SK-N-SH (cell line): ENCODE measurements at regions not wholly inside any gene's neighbourhood (a gene's known extent, or its start where the extent isn't known, plus 50 kb on each side); places are given as distances from the start of the nearest gene placed in this dataset.

Experiments used
- CTCF ChIA-PET: fragments of 300-600, 350-600 bp; formaldehyde crosslinking; extraction: SDS; loops from one replicate; lab custom pipeline; 2021; lab: Yijun Ruan, JAX
- POLR2A ChIA-PET: fragments of 350-600 bp; sonication (Branson Sonifier 250); formaldehyde crosslinking; extraction: SDS; loops from one replicate; lab custom pipeline; 2020; ENCODE audit warnings: antibody characterized with exemption, inconsistent platforms; lab: Yijun Ruan, JAX
- DNase-seq: peaks from one replicate; pipeline ENCODE4 v3.0.0; 2012
- H2AFZ ChIP-seq: fragments of 200-600 bp; sonication (generic); 2 replicates; pipeline ENCODE4 v1.8.1; 2016; ENCODE audit warnings: antibody characterized with exemption, mild to moderate bottlenecking, low read depth
- H3F3A ChIP-seq: fragments of 200-600 bp; sonication (generic); replicated peaks from 2 replicates; pipeline ENCODE3; 2016; ENCODE audit warnings: antibody characterized with exemption, mild to moderate bottlenecking; ENCODE audit not compliant: insufficient read depth
- H3K27ac ChIP-seq, 2 experiments: fragments of 200-500 bp in 1 of 2; fragments of 200-600 bp in 1 of 2; sonication (Bioruptor generic) in 1 of 2; sonication (generic), shearing (Covaris generic) in 1 of 2; 2 replicates each; pipeline versions ENCODE4 v1.5.1 to v1.6.1; 2014 to 2016; ENCODE audit warnings: low read depth in 2 of 2, inconsistent platforms in 1 of 2, low read length in 1 of 2, mild to moderate bottlenecking in 1 of 2, mixed read lengths in 1 of 2
- H3K27me3 ChIP-seq: fragments of 200-600 bp; sonication (generic), shearing (Covaris generic); 2 replicates; pipeline ENCODE4 v1.6.1; 2016; ENCODE audit warnings: mixed run types; ENCODE audit not compliant: insufficient read depth
- H3K36me3 ChIP-seq, 2 experiments: fragments of 200-500 bp in 1 of 2; fragments of 200-600 bp in 1 of 2; sonication (Bioruptor generic) in 1 of 2; sonication (generic) in 1 of 2; replicated peaks in 1 of 2; 2 replicates each; pipeline versions ENCODE3 to v1.5.1; 2014 to 2016; ENCODE audit warnings: low read length in 1 of 2, mild to moderate bottlenecking in 1 of 2; ENCODE audit not compliant: insufficient read depth in 2 of 2, control insufficient read depth in 1 of 2
- H3K4me1 ChIP-seq, 2 experiments: fragments of 200-500 bp in 1 of 2; fragments of 200-600 bp in 1 of 2; sonication (Bioruptor generic) in 1 of 2; sonication (generic), shearing (Covaris generic) in 1 of 2; 2 replicates each; pipeline versions ENCODE4 v1.5.1 to v1.6.1; 2014 to 2016; ENCODE audit warnings: low read depth in 1 of 2, low read length in 1 of 2, mixed run types in 1 of 2; ENCODE audit not compliant: insufficient read depth in 2 of 2, control insufficient read depth in 1 of 2
- H3K4me2 ChIP-seq: fragments of 200-600 bp; sonication (generic), shearing (Covaris generic); 2 replicates; pipeline ENCODE4 v1.6.1; 2017; ENCODE audit warnings: mixed run types
- H3K4me3 ChIP-seq, 2 experiments: fragments of 200-500 bp in 1 of 2; fragments of 200-600 bp in 1 of 2; sonication (Bioruptor generic) in 1 of 2; sonication (generic), shearing (Covaris generic) in 1 of 2; 2 replicates each; pipeline versions ENCODE4 v1.5.1 to v1.8.1; 2014 to 2016; ENCODE audit warnings: low read depth in 2 of 2, inconsistent platforms in 1 of 2, low read length in 1 of 2, mild to moderate bottlenecking in 1 of 2, mixed read lengths in 1 of 2, moderate library complexity in 1 of 2
- H3K79me2 ChIP-seq: fragments of 200-600 bp; sonication (generic); 2 replicates; pipeline ENCODE4 v1.8.1; 2017; ENCODE audit warnings: mild to moderate bottlenecking; ENCODE audit not compliant: insufficient read depth
- H3K9ac ChIP-seq: fragments of 200-600 bp; sonication (generic); 2 replicates; pipeline ENCODE4 v1.6.1; 2017; ENCODE audit warnings: mixed run types
- H3K9me2 ChIP-seq: fragments of 200-600 bp; sonication (generic); 2 replicates; pipeline ENCODE4 v1.6.1; 2017; ENCODE audit warnings: mixed run types
- H3K9me3 ChIP-seq: fragments of 200-600 bp; sonication (generic); 2 replicates; pipeline ENCODE4 v1.6.1; 2017; ENCODE audit warnings: mixed run types, mild to moderate bottlenecking, moderate library complexity
- H4K20me1 ChIP-seq: fragments of 200-600 bp; sonication (generic); 2 replicates; pipeline ENCODE4 v1.6.1; 2017; ENCODE audit warnings: mild to moderate bottlenecking, mixed run types; ENCODE audit not compliant: insufficient read depth
- ELF1 ChIP-seq: IDR thresholded peaks from 2 replicates; pipeline ENCODE4 v1.4.0; 2012
- EP300 ChIP-seq, 2 experiments: IDR thresholded peaks; 2 replicates each; pipeline versions ENCODE4 v1.4.0 to v1.6.1; 2012; ENCODE audit warnings: borderline replicate concordance in 1 of 2, low read depth in 1 of 2, low read length in 1 of 2
- EZH2phosphoT487 ChIP-seq: fragments of 200-600 bp; sonication (generic); IDR thresholded peaks from 2 replicates; pipeline ENCODE4 v1.6.1; 2017; ENCODE audit warnings: low read depth, mixed run types, mild to moderate bottlenecking, antibody characterized with exemption, moderate library complexity, borderline replicate concordance
- FOXJ3 ChIP-seq: sonication (generic); formaldehyde crosslinking; IDR thresholded peaks from 2 replicates; pipeline ENCODE4 v1.5.1; 2020; ENCODE audit warnings: mild to moderate bottlenecking, missing genetic modification reagents
- FOXM1 ChIP-seq: IDR thresholded peaks from 2 replicates; pipeline ENCODE4 v1.4.0; 2012; ENCODE audit warnings: low read depth, mild to moderate bottlenecking
- GABPA ChIP-seq: IDR thresholded peaks from 2 replicates; pipeline ENCODE4 v1.4.0; 2012; ENCODE audit warnings: low read depth, mild to moderate bottlenecking
- GATA2 ChIP-seq: sonication (generic); formaldehyde crosslinking; IDR thresholded peaks from 2 replicates; pipeline ENCODE4 v1.5.0; 2020; ENCODE audit warnings: mild to moderate bottlenecking, missing genetic modification reagents
- MAX ChIP-seq: IDR thresholded peaks from 2 replicates; pipeline ENCODE4 v1.4.0; 2012; ENCODE audit warnings: low read depth
- MEF2A ChIP-seq: IDR thresholded peaks from 2 replicates; pipeline ENCODE4 v1.4.0; 2012; ENCODE audit warnings: low read depth, borderline replicate concordance
- PBX3 ChIP-seq: IDR thresholded peaks from 2 replicates; pipeline ENCODE4; 2012
- REST ChIP-seq: IDR thresholded peaks from 2 replicates; pipeline ENCODE4 v1.6.1; 2012; ENCODE audit warnings: mild to moderate bottlenecking, low read depth, low read length, moderate library complexity
- RFX5 ChIP-seq: IDR thresholded peaks from 2 replicates; pipeline ENCODE4 v1.6.1; 2012; ENCODE audit warnings: mild to moderate bottlenecking, improper control_type of control experiment, low read length
- RXRA ChIP-seq: IDR thresholded peaks from 2 replicates; pipeline ENCODE4 v1.4.0; 2012; ENCODE audit warnings: low read depth, mild to moderate bottlenecking, borderline replicate concordance
- SIN3A ChIP-seq: IDR thresholded peaks from 2 replicates; pipeline ENCODE4 v1.6.1; 2012; ENCODE audit warnings: low read depth, mild to moderate bottlenecking, low read length, moderate library complexity, borderline replicate concordance
- SMC3 ChIP-seq: IDR thresholded peaks from 2 replicates; pipeline ENCODE4 v1.6.1; 2012; ENCODE audit warnings: low read depth, low read length, improper control_type of control experiment
- TAF1 ChIP-seq: IDR thresholded peaks from 2 replicates; pipeline ENCODE4 v1.6.1; 2012; ENCODE audit warnings: low read depth, mild to moderate bottlenecking, low read length, moderate library complexity, borderline replicate concordance
- TCF12 ChIP-seq: IDR thresholded peaks from 2 replicates; pipeline ENCODE4 v1.4.0; 2012
- USF2 ChIP-seq: fragments of 150-350 bp; IDR thresholded peaks from 2 replicates; pipeline ENCODE4 v1.6.1; 2017; ENCODE audit warnings: antibody characterized with exemption, low read length, low read depth, borderline replicate concordance
- YY1 ChIP-seq: IDR thresholded peaks from 2 replicates; pipeline ENCODE4 v1.4.0; 2012; ENCODE audit warnings: low read depth, mild to moderate bottlenecking
- ZBTB33 ChIP-seq: IDR thresholded peaks from 2 replicates; pipeline ENCODE4 v1.4.0; 2012; ENCODE audit warnings: low read depth, borderline replicate concordance
- WGBS: methylation state at CpG from one replicate; pipeline ENCODE4 v1.1.6; 2017; ENCODE audit warnings: low lambda C conversion rate; 5-methylcytosine and 5-hydroxymethylcytosine counted together

GRCh38 chrX:25531096-25531495, 515.3 kb upstream of the ARX start:
- Histone ChIP-seq H3K9me3 (no peaks in the 10 kb centered on the region), H4K20me1 (no peaks in the 10 kb centered on the region), H3K9me2 (no peaks in the 10 kb centered on the region), H3K27me3 (no peaks in the 10 kb centered on the region), H3K79me2 (no peaks in the 10 kb centered on the region), H3K27ac (no peak overlapping the region), H3K36me3 (no peaks in the 10 kb centered on the region), H3K4me2 (no peak overlapping the region), H3K4me3 (no peak overlapping the region), H2AFZ (no peak overlapping the region), H3K4me1 (no peaks in the 10 kb centered on the region), H3K9ac (no peak overlapping the region), H3F3A (no peaks in the 10 kb centered on the region)
- ChIA-PET CTCF (interaction anchor here (0.6 kb wide), 1 partner anchor 538 kb away, joined by 3 read pairs; no protein-coding TSS in a partner anchor), POLR2A (no interaction called here)
- DNase-seq, result no peak
- 0% methylated on average over 1 of the region's 1 CpG for WGBS
- TF ChIP-seq REST (no peak), TCF12 (no peak), MEF2A (no peak), RXRA (no peak), USF2 (no peak), RFX5 (no peak), FOXM1 (no peak), TAF1 (no peak), FOXJ3 (CRISPR knock-in tag) (no peak), GABPA (no peak), PBX3 (no peak), YY1 (no peak), EP300 (IDR thresholded peaks at IDR 0.05; ENCODE audit: borderline replicate concordance in 1 of 2, low read depth in 1 of 2, low read length in 1 of 2) (no peak), GATA2 (CRISPR knock-in tag) (no peak), MAX (no peak), SMC3 (no peak), SIN3A (no peak), ELF1 (no peak), ZBTB33 (no peak), EZH2phosphoT487 (no peak)
